Stimulated activated CD8-positive, alpha-beta memory T cell treated with anti-CD3 and anti-CD28 coated beads, Interleukin-7, amount 100 ng/mL, for 24 hours (primary cell): ENCODE measurements at regions not wholly inside any gene's neighbourhood (a gene's known extent, or its start where the extent isn't known, plus 50 kb on each side); places are given as distances from the start of the nearest gene placed in this dataset.

Source experiments
- DNase-seq: peaks from one replicate; pipeline ENCODE4 v3.0.0-alpha.2; 2020; ENCODE audit warnings: low read depth

DNA sequence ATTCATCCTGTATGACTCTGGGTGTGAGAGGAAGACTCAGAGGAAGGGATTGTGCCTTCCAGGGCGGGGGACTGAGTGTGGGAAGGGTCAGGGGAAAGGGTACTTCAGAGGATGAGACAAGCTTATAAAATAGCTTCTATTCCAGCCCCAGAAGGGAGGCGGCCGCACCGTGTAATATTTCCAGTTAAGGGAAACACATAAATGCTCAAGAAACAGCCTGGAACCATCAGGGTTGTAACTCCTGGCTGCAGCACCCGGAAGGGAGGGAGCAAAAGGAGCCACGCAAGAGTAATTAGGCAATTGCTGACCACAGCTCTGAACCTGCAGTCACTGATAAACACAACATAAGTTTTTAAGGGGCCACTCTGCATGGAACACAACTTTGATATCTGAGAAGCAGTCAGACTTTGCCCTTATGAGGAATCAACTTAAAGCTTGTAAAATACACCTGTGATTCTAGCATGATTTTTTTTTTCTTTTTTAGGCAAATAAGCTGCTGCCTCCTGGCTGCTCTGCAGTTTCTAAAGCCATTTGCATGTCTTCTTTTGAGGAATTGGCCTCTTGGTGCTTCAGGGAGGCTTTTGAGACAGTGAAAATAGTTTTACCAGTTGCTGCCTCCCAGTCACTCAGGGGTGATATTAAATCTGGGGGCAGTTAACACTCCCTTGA lies 382.7 kb downstream of the ENC1 start:
- no peak for DNase-seq

- DNase-seq: no peak
Observed at GRCh38 chr5:74257060-74257527, 383.4 kb downstream of the ENC1 start.

GRCh38 chr5:74255692-74256392 lies 384.7 kb downstream of the ENC1 start:
- DNase-seq: no peak

DNA sequence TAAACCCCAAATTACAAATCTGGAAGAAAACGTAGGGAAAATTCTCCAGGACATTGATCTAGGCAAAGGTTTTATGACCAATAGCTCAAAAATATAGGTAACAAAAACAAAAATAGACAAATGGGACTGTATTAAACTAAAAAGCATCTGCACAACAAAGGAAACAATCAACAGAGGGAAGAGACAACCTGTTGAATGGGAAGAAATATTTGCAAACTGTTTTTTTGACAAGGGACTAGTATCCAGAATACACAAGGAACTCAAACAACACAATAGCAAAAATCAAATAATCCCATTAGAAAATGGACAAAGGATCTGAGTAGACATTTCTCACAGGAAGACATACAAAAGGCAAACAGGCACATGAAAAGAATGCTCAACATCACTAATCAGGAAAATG lies 386.3 kb downstream of the ENC1 start:
- DNase-seq: no peak

DNA sequence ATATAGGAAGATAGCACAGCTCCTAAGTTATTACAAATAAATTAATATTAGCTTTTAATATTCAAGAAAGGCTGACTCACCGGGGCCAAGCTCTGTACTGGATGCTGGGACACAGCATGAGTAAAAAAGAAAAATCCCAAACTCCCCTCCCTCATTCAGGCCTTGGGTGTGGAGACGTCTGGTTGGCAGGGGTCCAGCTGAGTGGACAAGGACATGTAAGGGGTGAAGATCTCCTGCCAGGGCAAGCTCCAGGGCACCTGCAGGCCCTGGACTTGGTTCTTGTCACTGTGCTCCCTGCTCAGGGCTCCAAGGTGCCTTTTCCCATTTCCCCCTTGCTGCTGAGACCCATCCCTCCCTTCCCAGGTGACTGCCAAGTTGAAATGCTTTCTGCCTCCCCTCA lies 388.5 kb downstream of the ENC1 start:
- no peak for DNase-seq

- DNase-seq: no peak
Observed at GRCh38 chr5:74251141-74252035, 389.1 kb downstream of the ENC1 start.

DNA sequence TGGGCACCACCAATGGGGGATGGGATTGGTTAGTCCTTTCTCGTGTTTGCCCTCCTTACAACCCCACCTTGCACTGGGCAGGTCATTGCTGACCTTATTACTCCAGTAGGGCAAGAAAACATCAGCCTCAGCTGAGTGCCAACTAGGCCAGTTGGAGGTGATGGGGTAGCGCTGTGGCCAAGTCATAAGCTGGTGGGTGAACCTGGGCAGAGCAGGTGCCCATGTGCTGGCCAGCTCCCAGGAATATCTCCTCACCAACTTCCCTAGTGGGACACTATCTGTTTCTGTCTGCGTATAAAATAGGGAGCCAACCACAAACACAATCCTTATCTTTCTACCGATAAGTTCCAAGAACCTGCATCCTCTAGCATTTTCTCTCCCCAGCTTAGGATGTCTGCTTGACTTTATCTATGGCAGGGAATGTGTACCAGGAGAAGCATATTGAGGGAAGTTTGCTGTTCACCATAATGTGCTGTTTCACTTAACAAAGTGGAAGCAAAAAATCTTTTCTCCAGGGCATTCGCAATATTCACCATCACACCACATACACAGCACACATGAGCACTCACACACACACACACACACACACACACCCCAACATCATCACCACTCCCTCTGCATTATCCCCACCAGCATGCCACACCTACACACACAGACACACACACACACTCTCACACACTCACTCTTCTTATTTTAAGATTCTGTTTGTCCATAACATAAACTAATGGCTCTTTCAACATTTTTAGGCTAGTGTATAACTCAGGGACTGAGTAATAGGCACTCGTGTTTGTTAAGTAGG lies 390.0 kb downstream of the ENC1 start:
- DNase-seq: no peak

DNA sequence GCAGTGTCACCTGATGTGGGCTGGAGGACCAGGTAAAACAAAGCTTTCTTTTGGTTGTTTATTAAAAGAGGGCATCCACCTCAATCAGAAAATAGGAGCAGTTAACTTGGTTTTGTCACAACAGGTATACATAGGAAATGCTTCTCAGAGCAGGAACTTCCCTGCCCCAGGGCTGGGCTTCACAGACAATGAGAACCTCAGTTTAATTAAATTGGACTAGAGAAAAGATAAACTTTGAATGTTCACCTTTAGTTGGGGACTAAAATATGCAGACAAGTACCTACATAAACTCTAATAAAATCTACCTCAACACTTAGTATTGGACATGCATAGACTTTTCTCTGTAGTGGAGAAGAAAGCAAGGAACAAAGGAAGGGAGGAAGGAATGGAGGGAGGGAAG lies 392.0 kb downstream of the ENC1 start:
- no peak for DNase-seq

GRCh38 chr5:74244406-74244805 lies 396.1 kb downstream of the ENC1 start:
- DNase-seq: no peak

- DNase-seq: no peak
Observed at GRCh38 chr5:74243634-74244033, 396.9 kb downstream of the ENC1 start.

- no peak for DNase-seq
Observed at GRCh38 chr5:74242516-74242915, 398.0 kb downstream of the ENC1 start.

DNA sequence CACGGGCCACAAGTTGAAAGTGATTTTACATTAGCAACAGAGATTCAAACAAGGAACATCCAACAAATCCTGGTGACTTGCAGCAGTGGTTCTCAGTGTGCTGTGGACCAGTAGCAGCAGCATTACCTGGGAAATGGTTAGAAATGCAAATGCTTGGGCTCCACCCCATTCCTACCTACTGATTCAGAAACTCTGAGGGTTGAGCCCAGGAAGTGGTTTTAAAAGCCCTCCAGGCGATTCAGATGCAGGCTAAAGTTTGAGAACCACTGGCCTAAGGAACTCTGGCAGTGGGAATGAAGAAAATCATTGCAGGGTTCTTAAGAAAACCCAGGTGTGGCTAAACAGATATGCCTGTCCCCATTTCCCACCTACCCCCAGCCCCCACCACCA lies 398.8 kb downstream of the ENC1 start:
- DNase-seq: no peak

DNA sequence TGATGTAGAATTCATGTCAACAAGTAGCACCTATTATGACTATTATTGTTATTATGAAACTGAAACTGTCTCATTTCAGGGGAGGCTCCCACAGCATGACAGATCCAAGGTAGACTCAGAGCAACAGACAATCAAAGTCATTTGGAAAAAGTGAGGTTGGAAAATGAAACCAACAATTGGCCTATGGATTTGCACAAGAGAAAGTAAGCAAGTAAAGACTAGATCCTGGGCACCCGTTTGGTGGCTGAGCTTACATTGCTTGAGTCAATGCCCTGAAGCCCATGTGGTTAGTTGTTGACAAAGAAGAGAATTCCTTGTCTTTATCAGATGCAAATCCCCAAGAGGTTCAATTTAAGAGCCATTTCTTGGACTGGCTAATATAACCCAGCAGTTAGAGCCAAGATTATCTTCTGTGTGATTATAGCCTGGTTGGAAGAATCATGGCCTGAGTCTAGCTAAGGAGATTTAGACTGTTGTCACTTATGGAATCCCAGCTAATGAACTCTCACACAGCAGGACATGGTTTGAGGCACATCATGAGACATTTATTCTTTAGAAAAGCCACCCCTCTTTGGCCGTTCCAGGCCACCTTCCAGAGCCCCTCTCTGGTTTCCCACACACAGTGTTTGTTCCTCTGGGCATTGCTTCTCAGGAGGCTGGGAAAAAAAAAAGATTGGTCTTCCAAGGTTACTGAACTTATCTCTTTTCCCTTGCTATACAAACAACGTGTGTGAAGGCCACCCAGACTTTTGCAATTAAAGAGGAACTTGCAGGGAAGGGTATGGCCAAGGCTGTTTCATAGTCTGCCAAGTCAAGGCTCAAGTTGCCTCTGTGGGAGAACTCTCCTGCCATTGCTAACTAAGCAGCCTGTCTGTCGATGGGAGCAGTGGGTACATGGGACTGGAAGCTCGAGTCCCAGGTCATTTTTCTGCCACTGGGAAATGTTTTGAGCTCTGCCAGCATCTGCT lies 399.5 kb downstream of the ENC1 start:
- DNase-seq: no peak

GRCh38 chr5:74239261-74239660 lies 401.3 kb downstream of the ENC1 start:
- no peak for DNase-seq

DNA sequence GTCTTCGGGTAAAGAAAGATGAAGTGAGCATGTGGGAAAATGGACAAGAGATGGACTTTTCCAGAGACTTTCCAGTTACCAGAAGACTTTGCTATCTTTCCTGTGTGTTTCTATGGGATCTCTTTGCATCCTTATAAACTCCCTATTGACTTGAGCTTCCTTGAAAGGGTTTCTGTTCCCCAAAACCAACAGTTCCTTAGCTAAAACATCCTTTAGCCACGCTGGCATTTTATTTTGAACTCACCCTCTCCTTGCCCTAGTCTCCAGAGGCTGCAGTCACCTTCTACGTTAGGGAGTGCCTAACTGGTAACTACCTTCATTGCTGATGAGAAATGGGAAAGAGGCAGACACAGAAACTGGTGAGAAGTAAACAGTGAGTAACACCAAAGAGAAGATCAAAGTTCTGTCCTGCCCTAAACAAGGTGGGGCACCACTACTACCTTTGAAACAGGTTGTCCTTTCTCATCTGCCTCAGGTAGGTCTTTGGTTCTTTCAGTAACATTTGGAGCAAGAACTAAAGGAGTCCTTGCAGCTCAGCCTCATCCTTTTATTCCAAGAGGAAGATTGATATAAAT lies 402.9 kb downstream of the ENC1 start:
- DNase-seq: no peak

DNA sequence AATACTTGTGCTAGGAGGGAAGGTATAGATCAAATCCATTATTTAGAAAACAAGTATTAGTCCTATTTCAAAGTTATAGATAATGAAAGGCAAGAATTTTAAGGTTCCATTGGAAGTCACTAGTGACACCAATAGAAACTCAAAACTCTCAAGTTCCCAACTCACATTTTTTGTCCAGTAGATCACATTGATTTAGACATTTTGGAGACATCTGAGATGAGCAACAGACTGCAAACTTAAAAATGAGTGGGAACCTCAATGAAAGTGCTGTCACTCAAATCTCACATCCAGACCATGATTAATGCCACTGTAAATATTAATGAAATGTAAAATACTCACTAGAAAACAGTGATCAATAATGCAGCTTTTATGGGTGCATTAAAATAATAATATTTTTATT lies 405.0 kb downstream of the ENC1 start:
- DNase-seq: no peak

DNA sequence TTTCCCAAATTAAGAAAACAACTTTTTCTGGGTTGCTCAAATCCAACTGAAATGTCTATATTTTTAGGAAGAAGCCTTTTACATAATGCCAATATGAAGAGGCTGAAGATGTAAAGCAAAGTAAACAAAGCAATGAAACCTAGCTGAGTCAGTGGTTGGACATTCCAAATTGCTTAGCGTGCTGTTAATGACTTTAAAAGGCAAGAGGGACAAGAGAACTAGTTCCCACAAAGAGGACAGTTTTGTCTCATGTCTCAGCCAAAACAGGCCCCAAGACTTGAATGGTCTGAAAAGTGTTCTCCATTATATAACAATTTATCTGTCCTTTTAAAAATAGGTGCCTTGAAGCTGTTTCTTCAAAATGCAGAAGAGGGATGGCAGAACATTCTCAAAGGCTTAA lies 407.0 kb downstream of the ENC1 start:
- no peak for DNase-seq

DNA sequence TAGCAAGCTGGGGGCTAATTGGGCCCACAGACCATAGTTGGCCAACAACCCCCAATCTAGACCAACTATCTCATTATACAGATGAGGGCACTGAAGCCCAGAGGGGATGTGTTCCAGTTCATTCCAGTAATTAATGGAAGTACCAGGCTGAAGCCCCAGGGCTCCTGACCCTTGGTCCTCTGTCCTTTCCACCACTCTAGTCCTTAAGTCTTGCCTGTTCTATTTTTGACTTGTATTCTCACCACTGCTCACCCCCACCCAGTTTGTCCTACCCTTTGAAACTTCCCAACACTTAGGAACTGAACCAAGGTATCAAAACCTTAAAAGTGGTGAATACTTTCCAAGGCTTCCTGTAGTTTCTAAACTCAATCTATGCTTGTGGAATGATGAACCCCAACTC lies 407.4 kb downstream of the ENC1 start:
- DNase-seq: no peak

DNA sequence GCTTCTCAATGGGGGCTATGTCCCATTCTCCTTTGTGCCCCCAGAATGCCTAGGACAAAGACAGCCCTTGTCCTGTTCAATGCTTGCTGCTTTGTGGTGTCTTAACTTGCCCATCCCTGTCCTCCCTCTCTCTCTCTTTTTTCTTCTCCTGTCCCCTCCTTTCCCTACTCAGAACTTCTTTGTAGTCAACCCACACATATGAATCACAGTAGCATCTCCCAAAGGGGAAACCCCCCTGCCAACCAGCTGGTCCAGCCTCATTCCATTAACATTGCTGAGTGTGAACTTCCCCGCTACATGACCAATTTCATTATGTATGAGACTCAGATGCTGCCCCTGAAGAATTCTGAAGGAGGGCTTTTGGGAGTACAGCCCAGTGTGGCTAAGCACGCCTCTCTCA lies 408.3 kb downstream of the ENC1 start:
- no peak for DNase-seq

- DNase-seq: no peak
Observed at GRCh38 chr5:74231697-74232096, 408.8 kb downstream of the ENC1 start.
